GM10266 (cell line): ENCODE measurements at regions not wholly inside any gene's neighbourhood (a gene's known extent, or its start where the extent isn't known, plus 50 kb on each side); places are given as distances from the start of the nearest gene placed in this dataset.

Experiments
- DNase-seq: peaks from one replicate; pipeline ENCODE4 v3.0.0; 2012; ENCODE audit errors: extremely low spot score
- CTCF ChIP-seq: IDR thresholded peaks from 2 replicates; pipeline ENCODE4 v1.5.1; 2012; ENCODE audit warnings: mild to moderate bottlenecking, low read depth; ENCODE audit not compliant: control insufficient read depth, insufficient read depth; ENCODE audit errors: missing control alignments

GRCh38 chr2:149735237-149735958, 147.8 kb upstream of the MMADHC start:
- no peak for TF ChIP-seq CTCF
- DNase-seq: no peak

DNA sequence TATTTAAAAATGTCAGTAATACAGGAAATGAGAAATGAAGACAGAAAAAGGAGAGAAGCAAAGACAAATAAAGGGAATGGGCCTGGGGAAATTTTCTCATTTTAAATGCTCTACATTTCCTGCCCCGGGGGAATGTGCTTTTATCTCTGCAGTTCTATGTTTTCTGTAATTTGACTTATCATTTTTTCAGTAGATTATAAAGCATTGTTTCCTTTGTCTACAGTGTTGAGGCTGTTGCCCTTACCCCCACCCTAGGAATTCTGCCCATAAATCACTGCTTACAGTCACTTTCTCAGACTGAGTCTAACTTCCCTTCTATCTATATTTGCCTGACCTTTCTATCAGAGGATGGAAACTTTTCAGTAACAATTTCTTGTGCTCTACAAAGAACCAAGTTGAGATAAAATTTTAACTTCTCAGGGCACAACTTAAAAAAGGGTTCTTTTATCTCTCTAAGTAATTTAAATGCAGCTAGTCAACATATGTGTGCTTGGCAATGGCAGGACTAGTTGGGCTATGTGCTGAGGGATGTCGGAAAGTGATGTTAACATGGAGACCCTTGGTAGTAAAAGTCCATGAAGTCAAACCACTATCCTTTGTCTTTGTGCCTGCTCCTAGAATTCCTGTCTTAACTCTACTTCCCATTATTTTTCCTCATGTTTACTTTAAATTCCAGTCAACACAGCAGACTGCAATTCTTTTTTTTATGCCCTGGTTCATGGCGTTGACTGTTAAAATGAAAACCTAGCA, 146.5 kb upstream of the MMADHC start:
- no peak for TF ChIP-seq CTCF
- no peak for DNase-seq

DNA sequence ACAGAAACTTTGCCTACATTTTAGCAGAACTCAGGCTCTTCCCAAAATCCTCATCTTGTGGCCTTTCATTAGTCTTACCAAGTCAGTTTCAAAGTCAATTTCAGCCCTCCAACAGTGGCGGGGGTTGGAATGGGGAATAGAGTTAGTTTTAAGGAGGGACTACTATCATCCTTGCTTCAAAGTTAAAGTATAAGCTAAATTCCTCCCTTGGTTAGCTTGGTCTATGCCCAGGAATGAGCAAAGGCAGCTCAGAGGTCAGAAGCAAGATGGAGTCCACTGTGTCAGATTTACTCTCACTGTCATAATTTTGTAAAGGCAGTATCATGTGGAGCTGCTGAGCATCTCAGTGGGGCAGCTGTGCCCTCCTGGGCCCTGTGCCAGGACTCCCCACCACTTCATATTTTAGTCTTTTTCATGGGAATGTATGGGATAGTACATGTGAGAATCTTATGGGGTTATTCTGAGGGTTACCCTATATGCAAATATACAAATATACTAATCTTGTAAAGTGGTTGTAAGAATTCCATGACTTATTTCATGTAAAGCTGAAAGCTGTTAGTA, 145.2 kb upstream of the MMADHC start:
- TF ChIP-seq CTCF: no peak
- DNase-seq: no peak

GRCh38 chr2:149732001-149732685, 144.6 kb upstream of the MMADHC start:
- DNase-seq: no peak
- TF ChIP-seq CTCF: no peak

GRCh38 chr2:149731079-149731478, 143.5 kb upstream of the MMADHC start:
- TF ChIP-seq CTCF: no peak
- no peak for DNase-seq

DNA sequence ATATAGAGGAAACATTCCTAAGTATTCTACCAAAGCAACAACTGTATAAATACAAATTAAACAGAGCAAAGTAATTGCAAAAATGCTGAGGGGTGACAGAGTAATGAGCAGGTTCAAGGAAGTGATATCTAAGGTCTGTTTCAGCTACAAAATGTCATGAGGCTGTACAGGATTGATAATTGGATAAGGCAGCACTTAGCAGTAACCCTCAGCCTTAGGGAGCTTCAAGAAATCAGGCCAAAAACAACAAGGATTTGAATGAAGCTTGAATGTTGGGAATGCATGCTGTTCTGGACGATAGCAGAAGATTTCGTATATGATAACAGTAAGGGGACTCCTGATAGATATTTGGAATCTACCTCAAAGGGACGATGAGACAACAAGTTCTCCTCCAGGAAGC, 142.0 kb upstream of the MMADHC start:
- DNase-seq: no peak
- no peak for TF ChIP-seq CTCF
